Prostate gland (tissue), 2 donors: ENCODE measurements at regions not wholly inside any gene's neighbourhood (a gene's known extent, or its start where the extent isn't known, plus 50 kb on each side); places are given as distances from the start of the nearest gene placed in this dataset.

Experiments used
- DNase-seq: peaks from one replicate; pipeline ENCODE4 v3.0.0-alpha.2; 2019; ENCODE audit warnings: low spot score
- H3K27ac ChIP-seq, 2 donors: fragments of 200-600 bp; sonication (generic); 2 replicates each; pipeline ENCODE4 v1.5.1; 2017 to 2019
- H3K27me3 ChIP-seq: fragments of 200-600 bp; sonication (generic); replicated peaks from 2 replicates; pipeline ENCODE4 v1.5.1; 2019; ENCODE audit not compliant: insufficient read depth
- H3K36me3 ChIP-seq, 2 donors: fragments of 200-600 bp; sonication (generic); 1 replicate in 1 of 2; 2 replicates in 1 of 2; pipeline versions ENCODE4 v1.5.1 to v1.8.1; 2017 to 2019
- H3K4me1 ChIP-seq: fragments of 200-600 bp; sonication (generic); replicated peaks from 2 replicates; pipeline ENCODE4 v1.5.1; 2019
- H3K4me3 ChIP-seq, 2 donors: fragments of 200-600 bp; sonication (generic); 2 replicates each; pipeline ENCODE4 v1.5.1; 2017 to 2019
- H3K9me3 ChIP-seq: fragments of 200-600 bp; sonication (generic); 2 replicates; pipeline ENCODE4 v1.5.1; 2017
- POLR2A ChIP-seq: fragments of 450-650 bp; IDR thresholded peaks from one replicate; pipeline ENCODE4 v1.6.1; 2016; ENCODE audit warnings: antibody characterized with exemption, mild to moderate bottlenecking
- POLR2AphosphoS5 ChIP-seq: sonication (generic); formaldehyde crosslinking; IDR thresholded peaks from one replicate; pipeline ENCODE4 v1.6.1; 2017; ENCODE audit warnings: antibody characterized with exemption
- WGBS: methylation state at CpG from one replicate; pipeline ENCODE4 v1.1.5; 2018; 5-methylcytosine and 5-hydroxymethylcytosine counted together
- intact Hi-C: fragments of 100-400 bp; cut with DNase I; formaldehyde crosslinking; loops from one replicate; pipeline ENCODE4 v1.14.2; 2022
- TF ChIP-seq, protein P1 (sequence below), 4 experiments: fragments of 200-600 bp in 2 of 4; fragments of 450-650 bp in 2 of 4; sonication (generic) in 2 of 4; IDR thresholded peaks; 1 replicate in 3 of 4; 2 replicates in 1 of 4; pipeline ENCODE4 v1.5.1; 2016 to 2019; ENCODE audit warnings: antibody characterized with exemption in 4 of 4, mild to moderate bottlenecking in 2 of 4, moderate library complexity in 2 of 4

DNA sequence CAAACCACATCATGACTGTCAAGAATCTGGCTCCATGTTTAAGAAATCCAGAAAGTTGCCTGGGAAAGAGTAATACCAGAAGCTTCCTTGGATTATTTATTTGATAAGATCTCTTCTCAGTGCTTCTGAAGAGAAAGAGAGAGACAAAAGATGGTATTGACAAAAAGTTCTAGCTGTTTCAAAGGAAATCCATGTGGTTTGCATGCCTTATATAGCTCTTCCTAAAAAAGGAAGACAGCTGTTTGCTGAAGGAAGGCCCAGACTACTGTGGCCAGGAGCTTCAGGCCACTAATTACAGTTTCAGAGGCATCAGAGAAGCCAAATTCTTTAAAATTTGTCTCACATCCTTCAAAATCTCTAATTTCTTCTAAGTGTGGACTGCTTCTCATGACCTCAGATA, 565.2 kb upstream of the SLIT2 start:
- Histone ChIP-seq H3K36me3 (no peaks in the 10 kb centered on the region), H3K27me3 (no peaks in the 10 kb centered on the region), H3K27ac (no peak overlapping the region), H3K4me1 (no peaks in the 10 kb centered on the region), H3K4me3 (no peak overlapping the region), H3K9me3 (no peaks in the 10 kb centered on the region)
- intact Hi-C loops, result no loop called here
- DNase-seq, result no peak
- TF ChIP-seq POLR2A (no peak), POLR2AphosphoS5 (no peak)
- TF ChIP-seq, protein P1, sequence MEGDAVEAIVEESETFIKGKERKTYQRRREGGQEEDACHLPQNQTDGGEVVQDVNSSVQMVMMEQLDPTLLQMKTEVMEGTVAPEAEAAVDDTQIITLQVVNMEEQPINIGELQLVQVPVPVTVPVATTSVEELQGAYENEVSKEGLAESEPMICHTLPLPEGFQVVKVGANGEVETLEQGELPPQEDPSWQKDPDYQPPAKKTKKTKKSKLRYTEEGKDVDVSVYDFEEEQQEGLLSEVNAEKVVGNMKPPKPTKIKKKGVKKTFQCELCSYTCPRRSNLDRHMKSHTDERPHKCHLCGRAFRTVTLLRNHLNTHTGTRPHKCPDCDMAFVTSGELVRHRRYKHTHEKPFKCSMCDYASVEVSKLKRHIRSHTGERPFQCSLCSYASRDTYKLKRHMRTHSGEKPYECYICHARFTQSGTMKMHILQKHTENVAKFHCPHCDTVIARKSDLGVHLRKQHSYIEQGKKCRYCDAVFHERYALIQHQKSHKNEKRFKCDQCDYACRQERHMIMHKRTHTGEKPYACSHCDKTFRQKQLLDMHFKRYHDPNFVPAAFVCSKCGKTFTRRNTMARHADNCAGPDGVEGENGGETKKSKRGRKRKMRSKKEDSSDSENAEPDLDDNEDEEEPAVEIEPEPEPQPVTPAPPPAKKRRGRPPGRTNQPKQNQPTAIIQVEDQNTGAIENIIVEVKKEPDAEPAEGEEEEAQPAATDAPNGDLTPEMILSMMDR (IDR thresholded peaks at IDR 0.05), result no peak

DNA sequence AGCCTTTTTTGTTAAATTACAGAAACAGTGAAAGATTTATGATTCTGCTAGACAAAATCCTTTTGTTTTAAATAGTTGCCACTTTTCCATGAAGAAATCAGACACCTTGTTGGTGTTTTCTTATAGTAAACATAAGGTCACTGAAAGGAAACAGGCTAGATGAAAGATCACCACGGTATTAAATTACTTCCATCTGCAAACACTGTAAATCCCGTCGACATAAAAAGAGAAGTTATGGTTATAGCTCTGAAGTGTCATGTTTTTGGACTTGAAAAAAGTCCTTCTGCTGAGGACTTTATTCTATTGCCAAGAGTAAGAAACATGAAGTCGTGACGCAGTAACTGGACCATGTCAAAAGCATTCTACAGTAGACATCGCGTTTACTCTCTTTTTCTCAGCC, 567.6 kb upstream of the SLIT2 start:
- DNase-seq, result no peak
- H3K36me3 ChIP-seq, result no peaks in the 10 kb centered on the region
- no peak overlapping the region for H3K4me3 ChIP-seq
- H3K27me3 ChIP-seq, result no peaks in the 10 kb centered on the region
- 5% methylated on average over 7 of the region's 7 CpGs for WGBS
- no peak overlapping the region for H3K27ac ChIP-seq
- no peak for TF ChIP-seq POLR2AphosphoS5
- TF ChIP-seq, protein P1 (IDR thresholded peaks at IDR 0.05), result no peak
- no peak for TF ChIP-seq POLR2A
- intact Hi-C loops, result no loop called here
- H3K9me3 ChIP-seq, result no peaks in the 10 kb centered on the region
- H3K4me1 ChIP-seq, result no peaks in the 10 kb centered on the region

DNA sequence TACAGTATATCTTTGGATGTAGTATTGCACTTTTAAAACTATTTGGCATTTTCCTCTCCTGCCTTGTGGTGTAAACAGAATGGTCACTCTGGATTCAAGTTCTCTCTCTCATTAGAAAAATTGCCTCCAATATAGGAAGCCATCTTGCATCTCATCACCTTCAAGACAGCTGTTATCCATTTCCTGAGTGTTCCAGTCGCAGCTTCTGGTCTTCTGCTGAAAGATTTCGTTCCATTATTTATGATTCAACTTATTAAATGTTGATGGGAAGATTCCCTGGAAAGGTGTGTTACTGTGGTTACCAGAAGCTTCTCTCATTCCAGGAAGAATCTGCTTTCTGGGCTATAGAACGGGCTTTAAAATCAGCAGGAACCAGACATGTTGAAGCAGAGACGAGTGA, 568.3 kb upstream of the SLIT2 start:
- WGBS, result 27% methylated on average over 4 of the region's 4 CpGs
- intact Hi-C loops, result no loop called here
- no peaks in the 10 kb centered on the region for H3K36me3 ChIP-seq
- no peak overlapping the region for H3K4me3 ChIP-seq
- no peak overlapping the region for H3K27ac ChIP-seq
- no peaks in the 10 kb centered on the region for H3K9me3 ChIP-seq
- no peaks in the 10 kb centered on the region for H3K4me1 ChIP-seq
- DNase-seq, result no peak
- H3K27me3 ChIP-seq, result no peaks in the 10 kb centered on the region
- TF ChIP-seq, protein P1 (IDR thresholded peaks at IDR 0.05), result no peak
- no peak for TF ChIP-seq POLR2A
- TF ChIP-seq POLR2AphosphoS5, result no peak

DNA sequence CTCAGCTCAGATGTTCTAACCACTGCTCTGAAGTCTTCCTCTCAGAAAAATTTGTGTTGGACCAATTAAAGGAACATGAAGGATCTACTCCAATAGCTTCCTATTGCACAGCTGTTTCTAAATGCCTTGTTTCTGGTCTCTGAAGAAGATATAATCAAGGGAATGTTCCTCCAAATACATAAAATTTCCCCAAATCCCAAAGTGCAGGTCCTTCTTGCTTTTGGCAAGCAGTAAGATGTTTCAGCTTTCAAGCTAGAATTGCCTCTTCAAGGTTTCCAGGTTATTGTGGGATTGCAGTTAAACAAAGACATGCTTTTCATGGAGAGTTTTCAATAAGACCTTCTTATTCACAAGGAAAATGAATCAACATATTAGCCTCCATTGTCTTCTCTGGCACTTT, 574.5 kb upstream of the SLIT2 start:
- Histone ChIP-seq H3K27ac (no peak overlapping the region), H3K27me3 (no peaks in the 10 kb centered on the region), H3K4me1 (no peaks in the 10 kb centered on the region), H3K9me3 (no peaks in the 10 kb centered on the region), H3K4me3 (no peak overlapping the region), H3K36me3 (no peaks in the 10 kb centered on the region)
- TF ChIP-seq, protein P1 (IDR thresholded peaks at IDR 0.05), result no peak
- TF ChIP-seq POLR2AphosphoS5, result no peak
- TF ChIP-seq POLR2A, result no peak
- no peak for DNase-seq
- intact Hi-C loops, result no loop called here

DNA sequence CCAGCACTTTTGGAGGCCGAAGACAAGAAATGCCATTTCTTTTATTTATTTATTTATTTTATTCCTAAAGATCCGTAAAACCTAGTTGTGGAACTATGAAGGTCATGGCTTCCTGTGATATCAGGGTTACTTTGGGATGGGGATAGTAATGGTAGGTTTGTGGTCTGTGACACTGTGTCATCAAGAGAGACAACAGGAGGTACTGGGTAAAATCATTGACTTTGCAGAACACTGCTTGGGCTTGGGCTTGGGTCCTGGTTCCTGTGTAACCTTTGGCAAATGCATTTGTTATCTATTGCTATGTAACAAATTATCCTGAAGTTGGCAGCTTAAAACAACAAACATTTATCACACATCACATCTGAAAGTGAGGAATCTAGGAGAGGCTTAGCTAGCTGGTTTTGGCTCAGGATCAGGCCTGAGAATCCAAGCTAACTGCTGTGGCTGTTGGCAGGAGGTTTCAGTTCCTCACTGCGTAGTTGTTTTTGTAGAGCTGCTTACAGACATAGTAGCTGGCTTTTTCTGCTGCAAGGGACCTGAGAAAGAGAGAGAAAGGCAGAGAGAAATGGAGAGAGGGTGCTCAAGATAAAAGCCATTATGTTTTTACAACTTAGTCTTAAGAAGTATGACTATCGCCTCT, 576.4 kb upstream of the SLIT2 start:
- no peaks in the 10 kb centered on the region for H3K9me3 ChIP-seq
- DNase-seq, result no peak
- intact Hi-C loops, result no loop called here
- TF ChIP-seq, protein P1 (IDR thresholded peaks at IDR 0.05), result no peak
- TF ChIP-seq POLR2A (no peak), POLR2AphosphoS5 (no peak)
- H3K27me3 ChIP-seq, result no peaks in the 10 kb centered on the region
- no peak overlapping the region for H3K27ac ChIP-seq
- no peaks in the 10 kb centered on the region for H3K36me3 ChIP-seq
- no peak overlapping the region for H3K4me3 ChIP-seq
- H3K4me1 ChIP-seq, result no peaks in the 10 kb centered on the region
- WGBS, result 66% methylated on average over 4 of the region's 4 CpGs
